Testis (tissue), 2 donors: ENCODE measurements at regions not wholly inside any gene's neighbourhood (a gene's known extent, or its start where the extent isn't known, plus 50 kb on each side); places are given as distances from the start of the nearest gene placed in this dataset.
A peak's percentile ranks its signal among the peaks of the same experiment; 100 is the strongest.
"Not testable (repeated sequence)": the region's sequence is repeated elsewhere in the genome, so short reads cannot be mapped to it uniquely, and the experiment has no call there.

Source experiments
- DNase-seq: peaks from one replicate; pipeline ENCODE4 v3.0.0-alpha.2; 2019
- H3K27ac ChIP-seq, 2 donors: fragments of 200-600 bp; sonication (generic); one replicate each; pipeline ENCODE4 v1.5.1; 2019
- H3K27me3 ChIP-seq: fragments of 200-600 bp; sonication (generic); one replicate; pipeline ENCODE4 v1.5.1; 2019
- H3K36me3 ChIP-seq: fragments of 200-600 bp; sonication (generic); one replicate; pipeline ENCODE4 v1.5.1; 2017; ENCODE audit warnings: low read depth; ENCODE audit errors: missing control alignments
- H3K4me1 ChIP-seq: fragments of 200-600 bp; sonication (generic); one replicate; pipeline ENCODE4 v1.5.1; 2019
- H3K4me3 ChIP-seq, 2 donors: fragments of 200-600 bp; sonication (generic); one replicate each; pipeline ENCODE4 v1.5.1; 2017 to 2019
- H3K9me3 ChIP-seq: fragments of 200-600 bp; sonication (generic); one replicate; pipeline ENCODE4 v1.5.1; 2017
- POLR2A ChIP-seq: fragments of 450-650 bp; IDR thresholded peaks from one replicate; pipeline ENCODE4 v1.6.1; 2017; ENCODE audit warnings: antibody characterized with exemption, mild to moderate bottlenecking, moderate library complexity
- WGBS, 2 donors: methylation state at CpG; one replicate each; pipeline ENCODE4 v1.1.5; 2018; 5-methylcytosine and 5-hydroxymethylcytosine counted together
- intact Hi-C: fragments of 100-400 bp; cut with DNase I; formaldehyde crosslinking; loops from one replicate; pipeline ENCODE4 v1.15.1; 2023; ENCODE audit warnings: low total_unique reads
- TF ChIP-seq, protein P1 (sequence below), 3 experiments: fragments of 450-650 bp in 2 of 3; fragments of 200-600 bp in 1 of 3; sonication (generic) in 1 of 3; IDR thresholded peaks; one replicate each; pipeline ENCODE4 v1.5.1; 2016 to 2019; ENCODE audit warnings: antibody characterized with exemption in 3 of 3, mild to moderate bottlenecking in 2 of 3, moderate library complexity in 1 of 3

DNA sequence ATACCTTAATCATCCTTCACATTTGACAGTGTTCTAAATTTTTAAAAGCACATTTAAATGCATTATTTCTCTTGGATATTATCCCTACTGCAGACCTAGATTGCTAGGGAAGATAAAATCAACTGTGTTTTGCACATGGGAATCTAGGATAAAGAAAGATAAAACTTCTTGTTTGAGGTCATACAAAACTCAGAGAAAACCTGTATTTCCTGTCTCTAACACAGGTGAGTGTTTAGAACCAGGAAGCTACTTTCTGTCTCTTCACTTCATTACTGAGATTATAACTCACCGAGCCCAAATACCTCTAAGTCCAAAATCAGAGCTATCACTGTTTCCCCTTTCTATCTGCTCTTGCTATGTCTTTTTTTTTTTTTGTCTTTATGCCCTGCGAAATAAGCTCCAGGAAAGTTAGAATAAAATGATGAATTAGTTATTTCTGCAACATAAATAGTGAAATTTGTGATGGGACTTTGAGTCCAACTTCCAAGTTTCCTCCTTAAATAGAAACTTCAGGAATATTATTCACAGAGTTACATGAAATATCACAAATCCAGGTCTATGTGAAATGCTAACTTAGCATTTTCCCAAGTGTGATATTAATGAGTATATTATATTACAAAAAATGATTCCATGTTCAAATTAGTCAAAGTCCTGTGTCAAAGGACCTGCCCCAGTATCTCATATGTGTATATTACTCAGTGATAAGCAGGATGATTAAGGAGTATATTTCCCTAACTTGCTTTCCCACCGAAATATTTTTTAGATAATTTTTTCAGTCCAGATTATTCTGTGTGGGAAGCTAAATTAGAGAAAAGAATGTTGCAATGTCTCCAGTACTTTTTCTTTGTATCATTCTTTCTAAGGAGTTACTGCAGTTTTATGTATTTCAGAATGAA is 226.4 kb downstream of the PLA2G4A start:
- Histone ChIP-seq H3K27ac (no peak overlapping the region), H3K36me3 (no peaks in the 10 kb centered on the region), H3K4me3 (no peak overlapping the region), H3K4me1 (no peaks in the 10 kb centered on the region), H3K9me3 (no peaks in the 10 kb centered on the region), H3K27me3 (no peaks in the 10 kb centered on the region)
- 61 to 70% methylated on average over 3 of the region's 3 CpGs for WGBS, 2 donors
- intact Hi-C loops: no loop called here
- DNase-seq: no peak
- TF ChIP-seq, protein P1, sequence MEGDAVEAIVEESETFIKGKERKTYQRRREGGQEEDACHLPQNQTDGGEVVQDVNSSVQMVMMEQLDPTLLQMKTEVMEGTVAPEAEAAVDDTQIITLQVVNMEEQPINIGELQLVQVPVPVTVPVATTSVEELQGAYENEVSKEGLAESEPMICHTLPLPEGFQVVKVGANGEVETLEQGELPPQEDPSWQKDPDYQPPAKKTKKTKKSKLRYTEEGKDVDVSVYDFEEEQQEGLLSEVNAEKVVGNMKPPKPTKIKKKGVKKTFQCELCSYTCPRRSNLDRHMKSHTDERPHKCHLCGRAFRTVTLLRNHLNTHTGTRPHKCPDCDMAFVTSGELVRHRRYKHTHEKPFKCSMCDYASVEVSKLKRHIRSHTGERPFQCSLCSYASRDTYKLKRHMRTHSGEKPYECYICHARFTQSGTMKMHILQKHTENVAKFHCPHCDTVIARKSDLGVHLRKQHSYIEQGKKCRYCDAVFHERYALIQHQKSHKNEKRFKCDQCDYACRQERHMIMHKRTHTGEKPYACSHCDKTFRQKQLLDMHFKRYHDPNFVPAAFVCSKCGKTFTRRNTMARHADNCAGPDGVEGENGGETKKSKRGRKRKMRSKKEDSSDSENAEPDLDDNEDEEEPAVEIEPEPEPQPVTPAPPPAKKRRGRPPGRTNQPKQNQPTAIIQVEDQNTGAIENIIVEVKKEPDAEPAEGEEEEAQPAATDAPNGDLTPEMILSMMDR (IDR thresholded peaks at IDR 0.05): no peak
- no peak for TF ChIP-seq POLR2A

DNA sequence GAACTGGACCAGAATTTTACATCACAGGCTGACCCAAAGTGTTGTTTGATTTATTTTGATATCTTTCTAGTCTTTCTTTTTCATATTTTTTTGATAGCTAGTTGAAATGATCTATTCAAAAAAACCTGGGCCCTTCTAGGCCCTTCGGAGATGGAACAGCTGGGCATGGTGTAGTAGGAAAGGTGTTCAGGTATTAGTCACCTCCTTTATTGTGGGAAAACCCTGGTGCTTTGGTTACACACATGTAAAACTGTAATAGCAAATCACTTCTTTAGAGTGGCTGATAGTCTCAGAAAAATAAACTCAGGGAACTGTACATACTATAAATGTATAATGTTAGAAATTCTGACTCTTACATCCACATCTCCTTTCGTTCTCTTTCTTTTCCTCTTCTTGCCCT is 234.5 kb downstream of the PLA2G4A start:
- H3K27me3 ChIP-seq: no peaks in the 10 kb centered on the region
- H3K27ac ChIP-seq: no peak overlapping the region
- DNase-seq: no peak
- H3K9me3 ChIP-seq: no peaks in the 10 kb centered on the region
- intact Hi-C loops: no loop called here
- H3K36me3 ChIP-seq: no peaks in the 10 kb centered on the region
- 84 to 91% methylated on average over 2 of the region's 2 CpGs for WGBS, 2 donors
- H3K4me3 ChIP-seq: no peak overlapping the region
- no peaks in the 10 kb centered on the region for H3K4me1 ChIP-seq
- TF ChIP-seq POLR2A: no peak
- TF ChIP-seq, protein P1 (IDR thresholded peaks at IDR 0.05): no peak

DNA sequence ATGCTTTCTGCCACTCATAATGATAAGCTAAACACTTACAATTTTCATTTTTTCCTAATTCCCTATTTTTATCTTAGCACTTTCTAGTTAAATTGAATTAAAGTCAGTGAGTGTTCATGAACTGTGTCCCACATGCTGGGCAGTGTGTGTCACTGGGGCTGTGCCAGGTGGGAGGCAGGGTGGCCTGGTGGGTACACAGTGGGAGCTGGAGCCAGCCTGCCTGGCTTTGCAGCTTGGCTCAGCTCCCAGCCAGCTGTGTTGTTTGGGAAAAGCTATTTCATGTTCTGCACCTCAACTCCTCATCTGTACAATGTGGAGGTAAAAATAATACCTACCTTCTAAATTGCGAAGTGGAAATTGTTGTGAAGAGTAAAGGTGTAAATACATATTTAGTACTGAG is 238.4 kb downstream of the PLA2G4A start:
- no peaks in the 10 kb centered on the region for H3K27me3 ChIP-seq
- no peaks in the 10 kb centered on the region for H3K36me3 ChIP-seq
- no peak overlapping the region for H3K27ac ChIP-seq
- intact Hi-C loops: no loop called here
- no peaks in the 10 kb centered on the region for H3K4me1 ChIP-seq
- H3K9me3 ChIP-seq: no peaks in the 10 kb centered on the region
- no peak for DNase-seq
- H3K4me3 ChIP-seq: no peak overlapping the region
- no peak for TF ChIP-seq POLR2A
- TF ChIP-seq, protein P1 (IDR thresholded peaks at IDR 0.05): no peak
- WGBS, 2 donors: 94 to 97% methylated on average over 1 of the region's 1 CpG

DNA sequence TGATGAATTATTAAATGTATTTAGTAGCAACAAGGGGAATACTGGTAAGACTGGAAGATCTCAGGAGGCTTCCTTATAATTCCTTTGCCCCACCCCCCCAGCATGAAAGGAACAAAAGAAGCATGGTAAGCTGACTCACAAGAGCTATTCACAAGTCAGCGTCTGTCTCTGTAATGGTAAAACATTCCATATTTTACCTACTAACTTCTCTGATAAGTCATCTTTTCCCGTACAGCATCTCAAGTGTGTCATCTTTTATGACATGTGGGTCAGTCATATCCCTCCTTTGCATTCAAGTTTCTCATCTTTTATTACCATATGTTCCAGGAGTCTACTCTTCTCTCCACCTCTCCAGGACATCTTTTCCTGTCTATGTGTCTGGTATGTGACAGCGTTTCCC is 241.3 kb downstream of the PLA2G4A start:
- Histone ChIP-seq H3K9me3 (no peaks in the 10 kb centered on the region), H3K27ac (no peak overlapping the region), H3K36me3 (no peaks in the 10 kb centered on the region), H3K4me3 (no peak overlapping the region), H3K27me3 (no peaks in the 10 kb centered on the region), H3K4me1 (no peaks in the 10 kb centered on the region)
- TF ChIP-seq, protein P1 (IDR thresholded peaks at IDR 0.05): no peak
- TF ChIP-seq POLR2A: no peak
- DNase-seq: no peak
- intact Hi-C loops: no loop called here
- WGBS, 2 donors: 69 to 72% methylated on average over 3 of the region's 3 CpGs

DNA sequence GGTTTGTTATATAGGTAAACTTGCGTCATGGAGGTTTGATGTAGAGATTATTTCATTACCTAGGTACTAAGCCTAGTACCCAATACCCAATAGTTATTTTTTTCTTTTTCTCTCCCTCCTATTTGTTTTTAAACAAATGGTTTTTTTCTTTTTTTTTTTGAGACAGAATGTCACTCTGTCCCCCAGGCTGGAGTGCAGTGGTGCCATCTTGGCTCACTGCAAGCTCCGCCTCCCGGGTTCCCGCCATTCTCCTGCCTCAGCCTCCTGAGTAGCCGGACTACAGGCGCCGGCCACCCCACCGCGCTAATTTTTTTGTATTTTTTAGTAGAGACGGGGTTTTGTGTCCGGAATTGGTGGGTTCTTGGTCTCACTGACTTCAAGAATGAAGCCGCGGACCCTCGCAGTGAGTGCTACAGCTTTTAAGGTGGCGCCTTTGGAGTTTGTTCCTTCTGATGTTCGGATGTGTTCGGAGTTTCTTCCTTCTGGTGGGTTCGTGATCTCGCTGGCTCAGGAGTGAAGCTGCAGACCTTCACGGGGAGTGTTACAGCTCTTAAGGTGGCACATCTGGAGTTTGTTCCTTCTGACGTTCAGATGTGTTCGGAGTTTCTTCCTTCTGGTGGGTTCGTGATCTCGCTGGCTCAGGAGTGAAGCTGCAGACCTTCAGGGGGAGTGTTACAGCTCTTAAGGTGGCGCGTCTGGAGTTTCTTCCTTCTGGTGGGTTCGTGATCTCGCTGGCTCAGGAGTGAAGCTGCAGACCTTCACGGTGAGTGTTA is 243.7 kb downstream of the PLA2G4A start:
- H3K9me3 ChIP-seq, H3K27ac ChIP-seq, H3K36me3 ChIP-seq, H3K27me3 ChIP-seq, DNase-seq, intact Hi-C loops, H3K4me1 ChIP-seq: not testable (repeated sequence)
- peak overlapping the region; percentile 38 to 44 for H3K4me3 ChIP-seq
- 61 to 65% methylated on average over 29 of the region's 29 CpGs for WGBS, 2 donors

DNA sequence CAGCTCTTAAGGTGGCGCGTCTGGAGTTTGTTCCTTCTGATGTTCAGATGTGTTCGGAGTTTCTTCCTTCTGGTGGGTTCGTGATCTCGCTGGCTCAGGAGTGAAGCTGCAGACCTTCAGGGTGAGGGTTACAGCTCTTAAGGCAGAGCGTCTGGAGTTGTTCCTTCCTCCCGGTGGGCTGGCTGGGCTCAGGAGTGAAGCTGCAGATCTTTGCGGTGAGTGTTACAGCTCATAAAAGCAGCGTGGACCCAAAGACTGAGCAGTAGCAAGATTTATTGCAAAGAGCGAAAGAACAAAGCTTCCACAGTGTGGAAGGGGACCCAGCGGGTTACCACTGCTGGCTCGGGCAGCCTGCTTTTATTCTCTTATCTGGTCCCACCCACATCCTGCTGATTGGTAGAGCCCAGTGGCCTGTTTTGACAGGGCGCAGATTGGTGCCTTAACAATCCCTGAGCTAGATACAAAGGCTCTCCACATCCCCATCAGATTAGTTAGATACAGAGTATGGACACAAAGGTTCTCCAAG is 244.3 kb downstream of the PLA2G4A start:
- H3K36me3 ChIP-seq, H3K27ac ChIP-seq, DNase-seq, H3K27me3 ChIP-seq, H3K9me3 ChIP-seq, H3K4me1 ChIP-seq, intact Hi-C loops: not testable (repeated sequence)
- H3K4me3 ChIP-seq: peak overlapping the region; percentile 38 to 44
- 45 to 70% methylated on average over 11 to 13 of the region's 13 CpGs for WGBS, 2 donors

DNA sequence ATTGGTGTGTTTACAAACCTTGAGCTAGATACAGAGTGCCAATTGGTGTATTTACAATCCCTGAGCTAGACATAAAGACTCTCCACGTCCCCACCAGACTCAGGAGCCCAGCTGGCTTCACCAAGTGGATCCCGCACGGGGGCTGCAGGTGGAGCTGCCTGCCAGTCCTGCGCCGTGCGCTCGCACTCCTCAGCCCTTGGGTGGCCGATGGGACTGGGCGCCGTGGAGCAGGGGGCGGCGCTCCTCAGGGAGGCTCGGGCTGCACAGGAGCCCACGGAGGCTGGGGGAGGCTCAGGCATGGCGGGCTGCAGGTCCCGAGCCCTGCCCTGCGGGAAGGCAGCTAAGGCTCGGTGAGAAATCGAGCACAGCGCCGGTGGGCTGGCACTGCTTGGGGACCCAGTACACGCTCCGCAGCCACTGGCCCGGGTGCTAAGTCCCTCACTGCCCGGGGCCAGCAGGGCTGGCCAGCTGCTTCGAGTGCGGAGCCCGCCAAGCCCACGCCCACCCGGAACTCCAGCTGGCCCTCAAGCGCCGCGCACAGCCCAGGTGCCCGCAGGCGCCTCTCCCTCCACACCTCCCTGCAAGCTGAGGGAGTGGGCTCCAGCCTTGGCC is 245.0 kb downstream of the PLA2G4A start:
- peak overlapping the region; percentile 12 to 34 for H3K4me3 ChIP-seq
- H3K27me3 ChIP-seq, DNase-seq, H3K36me3 ChIP-seq, H3K4me1 ChIP-seq, H3K27ac ChIP-seq, intact Hi-C loops, H3K9me3 ChIP-seq: not testable (repeated sequence)
- WGBS, 2 donors: 62 to 87% methylated on average over 10 to 29 of the region's 35 CpGs
